GM12892 (cell line): ENCODE measurements at regions not wholly inside any gene's neighbourhood (a gene's known extent, or its start where the extent isn't known, plus 50 kb on each side); places are given as distances from the start of the nearest gene placed in this dataset.
A peak's percentile ranks its signal among the peaks of the same experiment; 100 is the strongest.

Experiments
- DNase-seq: peaks from one replicate; pipeline ENCODE4 v3.0.0; 2011; ENCODE audit not compliant: insufficient read length
- FAIRE-seq: peaks from 2 replicates; lab custom pipeline; 2011; peaks lifted over from hg19 to GRCh38; lab: Jason Lieb, UNC
- POLR2A ChIP-seq: IDR thresholded peaks from 2 replicates; pipeline ENCODE4 v1.6.1; 2011; ENCODE audit warnings: low read depth, low read length, control low read depth
- POLR2AphosphoS5 ChIP-seq: IDR thresholded peaks from 2 replicates; pipeline ENCODE4 v1.6.1; 2011; ENCODE audit warnings: low read depth, low read length, control low read depth
- TAF1 ChIP-seq: IDR thresholded peaks from 2 replicates; pipeline ENCODE4 v1.6.1; 2011; ENCODE audit warnings: low read depth, mild to moderate bottlenecking, control low read depth, low read length, borderline replicate concordance

DNA sequence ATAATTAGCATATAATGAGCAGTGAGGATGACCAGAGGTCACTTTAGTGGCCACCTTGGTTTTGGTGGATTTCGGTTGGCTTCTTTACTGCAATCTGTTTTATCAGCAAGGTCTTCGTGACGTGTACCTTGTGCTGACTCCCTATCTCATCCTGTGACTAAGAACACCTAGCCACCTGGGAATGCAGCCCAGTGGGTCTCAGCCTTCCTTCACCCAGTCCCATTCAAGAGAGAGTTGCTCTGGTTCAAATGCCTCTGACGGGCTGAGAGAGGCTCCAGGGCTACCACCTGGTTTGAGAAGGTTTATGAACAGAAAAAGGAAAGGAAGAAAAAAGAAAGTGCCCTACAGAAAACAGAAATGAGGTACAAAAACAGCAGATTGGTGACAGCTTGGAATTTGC lies 738.7 kb downstream of the SOCS6 start:
- TF ChIP-seq TAF1: no peak
- no peak for TF ChIP-seq POLR2A
- TF ChIP-seq POLR2AphosphoS5: no peak
- no peak for FAIRE-seq
- DNase-seq: no peak

DNA sequence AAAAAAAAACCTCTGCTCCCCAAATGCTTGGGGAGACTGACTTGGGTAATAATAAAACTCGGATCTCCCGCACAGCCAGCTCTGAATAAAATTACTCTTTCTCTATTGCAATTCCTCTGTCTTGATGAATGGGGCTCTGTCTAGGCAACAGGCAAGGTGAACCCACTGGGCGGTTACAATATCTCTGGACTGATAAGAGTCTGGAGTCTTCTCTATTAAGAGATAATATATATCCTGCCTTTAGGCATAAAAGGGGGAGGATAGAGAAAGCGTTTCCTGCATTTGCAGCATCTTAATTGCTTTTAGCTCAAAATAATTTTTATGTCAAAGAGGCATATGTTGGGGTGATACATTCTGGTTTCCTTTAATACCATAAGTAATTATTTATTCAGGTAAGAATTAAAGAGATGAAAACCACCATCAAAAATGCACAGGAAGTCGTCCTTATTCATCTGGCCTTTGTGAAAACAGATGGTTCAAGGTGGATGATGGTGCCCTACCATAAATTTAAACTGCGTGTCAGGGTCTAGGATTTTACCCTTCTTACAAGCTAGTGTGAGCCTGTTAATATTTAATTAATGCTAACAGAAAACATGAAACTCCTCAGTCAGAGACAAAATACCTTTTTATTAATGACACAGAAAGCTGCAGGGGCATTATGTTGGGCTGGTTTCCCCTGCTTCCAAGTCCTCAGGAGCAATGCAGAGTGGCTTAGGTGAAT lies 736.8 kb downstream of the SOCS6 start:
- FAIRE-seq: no peak
- no peak for TF ChIP-seq TAF1
- TF ChIP-seq POLR2AphosphoS5: no peak
- no peak for TF ChIP-seq POLR2A
- no peak for DNase-seq

DNA sequence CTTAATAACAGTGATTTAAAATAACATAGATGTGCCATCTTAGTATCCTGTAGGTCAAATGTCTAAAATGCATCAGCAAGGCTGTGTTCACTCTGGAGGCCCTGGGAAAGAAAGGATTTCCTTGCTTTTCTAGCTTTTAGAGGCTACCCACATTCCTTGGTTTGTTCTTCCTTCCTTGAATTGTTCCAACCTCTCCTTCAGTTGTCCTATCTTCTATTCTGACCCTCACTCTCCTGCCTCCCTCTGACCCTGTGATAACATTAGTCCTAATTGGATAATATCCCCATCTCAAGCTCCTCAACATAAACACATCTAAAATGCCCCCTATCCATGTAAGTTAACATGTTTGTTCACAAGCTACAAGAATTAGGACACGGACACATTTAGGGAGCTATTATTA lies 733.5 kb downstream of the SOCS6 start:
- DNase-seq: no peak
- no peak for TF ChIP-seq TAF1
- no peak for TF ChIP-seq POLR2A
- TF ChIP-seq POLR2AphosphoS5: no peak
- FAIRE-seq: no peak

DNA sequence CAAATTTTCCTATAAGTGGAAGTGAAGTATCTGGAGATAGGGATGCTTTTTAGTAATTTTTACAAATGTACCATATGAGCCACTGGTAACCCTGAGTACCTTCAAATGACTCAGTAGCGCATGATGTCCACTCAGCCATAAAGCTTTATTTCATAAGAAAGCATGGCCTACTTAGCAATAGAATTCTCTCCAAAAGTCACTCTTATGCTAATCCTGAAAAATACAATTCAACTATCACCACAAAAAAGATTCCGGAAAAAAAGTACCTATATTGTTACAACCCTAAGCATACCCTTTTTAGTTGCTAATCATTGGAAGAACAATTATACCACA lies 732.2 kb downstream of the SOCS6 start:
- DNase-seq (no peak), FAIRE-seq (no peak)
- no peak for TF ChIP-seq POLR2AphosphoS5
- no peak for TF ChIP-seq TAF1
- TF ChIP-seq POLR2A: no peak

DNA sequence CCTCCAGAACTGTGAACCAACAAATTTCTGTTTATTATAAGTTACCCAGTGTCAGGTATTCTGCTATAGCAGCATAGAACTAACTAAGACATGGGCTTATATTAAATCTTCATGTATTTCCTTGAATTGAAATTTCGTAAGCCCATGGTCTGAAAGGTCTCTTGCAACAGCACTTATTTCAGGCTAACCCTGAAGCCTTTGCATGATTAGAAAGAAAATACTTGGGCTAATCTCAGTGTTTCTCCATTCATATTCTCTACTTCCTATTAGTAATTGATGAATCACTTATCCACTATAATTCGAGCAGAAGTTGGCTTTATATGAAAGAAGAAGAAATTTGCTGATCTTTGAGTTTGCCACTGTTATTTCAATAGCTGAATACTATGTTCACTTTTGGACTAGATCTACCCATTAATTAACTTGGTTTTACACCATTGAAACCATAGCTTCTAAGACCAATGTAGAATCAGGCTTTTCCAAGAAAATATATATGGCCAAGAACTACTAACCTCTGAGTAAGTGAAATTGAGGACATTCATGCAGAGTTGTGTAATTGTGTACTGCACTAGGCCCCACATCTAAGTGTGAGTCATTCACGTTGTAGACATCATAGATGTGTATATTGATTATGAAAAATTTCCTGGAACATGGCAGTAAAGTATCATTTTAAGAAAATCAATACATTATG lies 731.6 kb downstream of the SOCS6 start:
- no peak for FAIRE-seq
- TF ChIP-seq TAF1 (no peak), POLR2AphosphoS5 (no peak), POLR2A (no peak)
- DNase-seq: no peak

DNA sequence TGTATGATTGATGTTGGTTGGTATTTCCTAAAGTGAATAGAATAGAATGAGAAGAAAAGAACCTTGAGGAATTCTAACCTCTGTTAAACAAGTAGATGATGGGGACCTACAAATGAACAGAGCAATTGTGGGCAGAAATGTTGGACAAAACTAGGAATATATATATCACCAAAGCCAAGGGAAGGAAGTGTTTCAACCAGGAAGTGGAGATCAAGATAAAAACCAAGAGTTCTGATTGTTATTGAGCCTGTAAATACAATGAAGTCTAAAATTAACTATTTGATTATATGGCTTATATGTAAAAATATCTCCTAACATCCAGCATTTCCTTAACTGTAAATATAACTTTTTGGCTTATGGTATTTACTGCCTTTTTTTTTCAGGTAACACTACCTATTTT lies 730.0 kb downstream of the SOCS6 start:
- DNase-seq (no peak), FAIRE-seq (no peak)
- TF ChIP-seq POLR2A: no peak
- TF ChIP-seq TAF1: no peak
- no peak for TF ChIP-seq POLR2AphosphoS5

DNA sequence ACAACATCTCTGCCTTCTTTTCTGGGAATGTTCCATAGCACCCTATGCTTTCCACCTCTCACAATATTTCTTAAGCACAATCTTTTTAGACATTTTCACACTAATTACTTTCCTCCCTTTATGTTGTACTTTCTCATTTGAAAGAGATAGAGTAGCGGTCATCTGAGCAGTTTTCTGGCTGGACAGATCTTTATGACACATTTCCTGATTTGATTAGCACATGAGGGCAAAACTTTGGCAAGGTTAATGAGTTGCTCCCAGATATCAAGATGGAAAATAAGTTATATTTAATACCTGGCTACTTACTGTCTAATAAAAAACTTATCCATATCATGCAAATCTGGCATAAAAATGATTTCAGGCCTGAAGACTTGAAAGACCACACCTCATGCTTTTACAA lies 723.9 kb downstream of the SOCS6 start:
- DNase-seq (no peak), FAIRE-seq (no peak)
- no peak for TF ChIP-seq TAF1
- TF ChIP-seq POLR2AphosphoS5: no peak
- no peak for TF ChIP-seq POLR2A

DNA sequence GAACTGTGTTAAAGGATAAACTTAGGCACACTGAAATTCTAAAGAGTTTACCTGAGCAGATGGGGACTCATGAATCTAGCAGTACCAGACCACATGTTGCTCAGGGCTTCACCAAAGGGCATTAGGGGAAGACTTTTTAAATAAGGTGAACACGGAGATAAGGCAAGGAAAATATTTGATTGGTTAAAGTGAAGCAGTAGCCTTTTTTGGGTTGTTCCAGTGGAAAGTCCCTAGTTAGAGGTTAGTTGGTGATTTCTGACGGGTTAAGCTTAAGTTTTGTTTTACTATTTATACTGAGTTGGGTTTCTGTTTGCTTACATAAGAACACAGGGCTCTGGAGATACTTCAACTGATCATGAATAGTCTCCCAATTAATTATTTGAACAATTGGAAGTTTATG lies 722.5 kb downstream of the SOCS6 start:
- TF ChIP-seq POLR2A: no peak
- no peak for TF ChIP-seq POLR2AphosphoS5
- no peak for TF ChIP-seq TAF1
- FAIRE-seq (peak; percentile 17), DNase-seq (no peak)

DNA sequence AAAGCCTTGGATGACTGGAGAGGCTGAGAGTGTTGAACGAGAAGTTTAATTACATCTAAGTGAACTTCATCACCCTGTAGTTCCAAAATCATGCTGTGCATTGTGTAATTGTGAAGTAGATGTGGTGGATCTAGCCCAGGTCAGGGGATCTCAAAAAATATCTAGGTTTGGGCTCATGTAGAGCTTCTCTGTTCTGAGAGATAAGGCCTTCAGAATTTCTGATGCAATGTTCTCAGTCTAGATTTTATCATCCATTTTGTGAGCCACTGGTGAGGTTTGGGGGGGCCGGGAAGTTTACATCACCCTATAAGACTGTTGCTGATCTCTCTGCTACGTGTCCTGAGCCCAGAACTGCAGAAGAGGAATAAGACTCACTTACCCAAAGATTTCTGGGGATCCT lies 719.4 kb downstream of the SOCS6 start:
- FAIRE-seq: no peak
- no peak for DNase-seq
- TF ChIP-seq TAF1: no peak
- no peak for TF ChIP-seq POLR2A
- TF ChIP-seq POLR2AphosphoS5: no peak

DNA sequence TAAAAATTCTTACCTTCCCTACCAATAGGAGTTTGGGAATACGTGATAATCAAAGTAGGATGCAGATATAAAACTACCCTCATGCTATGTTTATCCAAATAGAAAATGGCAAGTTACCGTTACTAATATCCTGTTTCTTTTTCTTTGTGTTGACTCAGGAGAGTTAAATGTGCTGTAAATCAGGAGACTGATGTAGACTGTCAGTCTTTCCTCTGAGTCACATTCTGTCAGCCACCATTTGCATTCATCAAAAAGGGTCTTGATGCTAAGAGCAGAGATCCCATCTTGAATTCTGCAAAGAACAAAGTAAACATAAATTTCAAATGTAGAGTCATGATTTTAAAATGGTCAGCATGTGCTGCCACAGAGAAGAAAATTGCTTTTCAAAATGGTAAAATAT lies 712.8 kb downstream of the SOCS6 start:
- TF ChIP-seq POLR2A (no peak), POLR2AphosphoS5 (no peak), TAF1 (no peak)
- no peak for FAIRE-seq
- no peak for DNase-seq

DNA sequence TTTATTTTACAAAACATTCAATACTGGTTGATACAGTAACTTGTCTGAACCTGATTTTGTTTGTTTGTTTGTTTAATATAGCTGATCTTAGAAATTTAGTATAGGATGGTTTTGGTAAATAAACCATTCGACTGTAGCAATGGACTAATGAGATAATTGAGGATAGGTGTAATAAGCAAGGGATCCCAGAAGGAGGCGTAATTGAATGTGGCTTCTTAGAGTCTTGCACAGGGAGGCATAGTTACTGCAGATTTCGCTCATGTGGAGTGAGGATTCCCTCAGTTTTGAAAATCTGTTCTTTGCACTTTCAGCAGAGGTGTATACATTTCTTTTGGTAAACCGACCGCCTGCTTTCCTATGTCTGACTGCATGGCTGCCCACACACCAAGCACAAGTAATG lies 709.6 kb downstream of the SOCS6 start:
- FAIRE-seq (no peak), DNase-seq (no peak)
- no peak for TF ChIP-seq TAF1
- no peak for TF ChIP-seq POLR2AphosphoS5
- no peak for TF ChIP-seq POLR2A

DNA sequence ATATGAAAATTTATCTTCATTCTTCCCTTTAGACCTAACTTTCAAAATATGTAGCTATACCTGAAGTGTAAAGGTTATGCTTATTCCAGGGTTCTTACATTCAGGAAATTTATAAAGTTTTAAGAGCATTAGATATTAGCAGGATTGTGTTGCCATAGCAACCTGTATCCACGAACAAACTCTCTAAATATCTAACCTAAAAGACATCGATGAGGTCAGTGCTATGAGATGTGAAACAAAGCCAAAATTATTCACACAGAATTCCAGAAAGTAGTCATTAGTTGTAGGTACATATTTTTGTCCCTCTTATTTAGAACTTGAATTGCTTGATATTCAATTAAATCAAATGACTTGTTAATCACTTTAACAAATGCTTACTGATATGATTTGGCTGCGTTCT lies 705.3 kb downstream of the SOCS6 start:
- FAIRE-seq (no peak), DNase-seq (no peak)
- TF ChIP-seq POLR2AphosphoS5 (no peak), POLR2A (no peak), TAF1 (no peak)

DNA sequence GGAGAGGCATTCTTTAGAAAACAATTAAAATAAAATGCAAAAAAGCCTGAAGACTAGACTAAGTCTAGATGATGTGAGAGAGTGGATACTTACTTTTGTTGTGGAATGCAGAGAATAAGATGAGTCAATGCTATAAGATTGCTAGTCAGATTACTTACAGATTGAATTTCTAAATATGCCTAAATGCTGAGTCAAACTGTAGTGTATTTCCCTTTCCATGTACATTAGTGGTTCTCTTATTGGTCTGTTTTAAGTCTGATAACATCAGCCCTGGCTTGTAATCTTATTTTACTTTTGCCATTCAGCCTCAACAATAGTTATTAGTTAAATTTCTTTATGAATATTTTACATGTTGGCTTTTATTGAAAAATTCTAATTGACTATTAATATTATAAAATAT lies 702.7 kb downstream of the SOCS6 start:
- FAIRE-seq (no peak), DNase-seq (no peak)
- TF ChIP-seq POLR2AphosphoS5: no peak
- no peak for TF ChIP-seq POLR2A
- TF ChIP-seq TAF1: no peak
